Stomach (tissue), 8 donors: ENCODE measurements at regions not wholly inside any gene's neighbourhood (a gene's known extent, or its start where the extent isn't known, plus 50 kb on each side); places are given as distances from the start of the nearest gene placed in this dataset.
A peak's percentile ranks its signal among the peaks of the same experiment; 100 is the strongest.

Experiments used
- DNase-seq, 2 donors: peaks; one replicate each; pipeline versions ENCODE4 v3.0.0 to v3.0.0-alpha.2; 2013 to 2019
- H3K27ac ChIP-seq, 5 donors: fragments of 200-600 bp in 4 of 5; sonication (generic) in 4 of 5; one replicate each; pipeline ENCODE4 v1.5.1; 2013 to 2019; ENCODE audit warnings: mild to moderate bottlenecking in 1 of 5, moderate library complexity in 1 of 5
- H3K27me3 ChIP-seq, 3 donors: fragments of 200-600 bp; sonication (generic); one replicate each; pipeline ENCODE4 v1.5.1; 2017 to 2019; ENCODE audit warnings: mixed run types in 1 of 3
- H3K36me3 ChIP-seq, 4 donors: fragments of 200-600 bp; sonication (generic); 1 replicate in 3 of 4; 2 replicates in 1 of 4; pipeline ENCODE4 v1.5.1; 2016 to 2019
- H3K4me1 ChIP-seq, 4 donors: fragments of 200-600 bp; sonication (generic); one replicate each; pipeline ENCODE4 v1.5.1; 2016 to 2019
- H3K4me3 ChIP-seq, 4 donors: fragments of 200-600 bp; sonication (generic) in 3 of 4; one replicate each; pipeline ENCODE4 v1.5.1; 2016 to 2019; ENCODE audit warnings: mild to moderate bottlenecking in 1 of 4
- H3K9me3 ChIP-seq, 4 donors: fragments of 200-600 bp; sonication (generic); one replicate each; pipeline ENCODE4 v1.5.1; 2016 to 2019
- CTCF ChIP-seq, 7 experiments: fragments of 450-650 bp in 4 of 7; fragments of 200-600 bp in 3 of 7; sonication (generic) in 3 of 7; IDR thresholded peaks; one replicate each; pipeline ENCODE4 v1.5.1; 2016 to 2019; ENCODE audit warnings: antibody characterized with exemption in 7 of 7, control low read depth in 2 of 7, mild to moderate bottlenecking in 1 of 7
- EP300 ChIP-seq: sonication (generic); formaldehyde crosslinking; IDR thresholded peaks from one replicate; pipeline ENCODE4 v1.6.1; 2017; ENCODE audit warnings: antibody characterized with exemption
- POLR2A ChIP-seq, 4 donors: fragments of 450-650 bp; IDR thresholded peaks; one replicate each; pipeline ENCODE4 v1.6.1; 2016; ENCODE audit warnings: antibody characterized with exemption in 4 of 4, control low read depth in 2 of 4, mild to moderate bottlenecking in 1 of 4, moderate library complexity in 1 of 4
- POLR2AphosphoS5 ChIP-seq, 3 donors: sonication (generic); formaldehyde crosslinking; IDR thresholded peaks; one replicate each; pipeline ENCODE4 v1.6.1; 2016; ENCODE audit warnings: antibody characterized with exemption in 3 of 3
- WGBS, 5 donors: extraction: QIAGEN DNeasy Blood & Tissue Kit in 3 of 5; methylation state at CpG; one replicate each; pipeline versions ENCODE4 v1.1.5 to v1.1.7; 2013 to 2018; 5-methylcytosine and 5-hydroxymethylcytosine counted together
- intact Hi-C: fragments of 100-400 bp; cut with DNase I; formaldehyde crosslinking; loops from one replicate; pipeline ENCODE4 v1.15.1; 2023; ENCODE audit warnings: low total_unique reads
- donor health status: healthy with polysubstance abuse.
- donor health status: Bipolar disorder and iron deficiency.
- donor health status: healthy.

- Histone ChIP-seq H3K4me3 (no peak overlapping the region), H3K4me1 (peaks cover 0 to 7% (median 0%) of the 10 kb centered on the region in 4 donors), H3K27ac (no peak overlapping the region), H3K9me3 (peaks cover 0 to 12% (median 6%) of the 10 kb centered on the region in 4 donors), H3K27me3 (no peaks in the 10 kb centered on the region), H3K36me3 (no peaks in the 10 kb centered on the region)
- intact Hi-C loops = no loop called here
- DNase-seq = peak in 1 of 2 donors; percentile 68
- no peak for TF ChIP-seq POLR2A (IDR thresholded peaks at IDR 0.05)
- no peak for TF ChIP-seq EP300
- no peak for TF ChIP-seq CTCF (IDR thresholded peaks at IDR 0.05)
- TF ChIP-seq POLR2AphosphoS5 (IDR thresholded peaks at IDR 0.05) = no peak
These were observed 90.0 kb upstream of the CAMK1G start for GRCh38 chr1:209493559-209493958.

- WGBS, 5 donors = 71 to 87% (median 77%) methylated on average over 1 of the region's 1 CpG
- Histone ChIP-seq H3K4me1 (peaks cover 0 to 7% (median 0%) of the 10 kb centered on the region in 4 donors), H3K27me3 (no peaks in the 10 kb centered on the region), H3K27ac (no peak overlapping the region), H3K9me3 (peaks cover 0 to 33% (median 18%) of the 10 kb centered on the region in 4 donors), H3K36me3 (no peaks in the 10 kb centered on the region), H3K4me3 (no peak overlapping the region)
- no peak for TF ChIP-seq EP300
- TF ChIP-seq CTCF (IDR thresholded peaks at IDR 0.05) = no peak
- TF ChIP-seq POLR2A (IDR thresholded peaks at IDR 0.05) = no peak
- TF ChIP-seq POLR2AphosphoS5 (IDR thresholded peaks at IDR 0.05) = no peak
- intact Hi-C loops = no loop called here
- DNase-seq = no peak
These were observed 85.8 kb upstream of the CAMK1G start for GRCh38 chr1:209497729-209498128.

GRCh38 chr1:209500993-209501392 is 82.5 kb upstream of the CAMK1G start:
- 79 to 89% (median 86%) methylated on average over 1 of the region's 1 CpG for WGBS, 5 donors
- Histone ChIP-seq H3K36me3 (no peaks in the 10 kb centered on the region), H3K27me3 (no peaks in the 10 kb centered on the region), H3K9me3 (peaks cover 0 to 25% (median 12%) of the 10 kb centered on the region in 4 donors), H3K4me1 (no peaks in the 10 kb centered on the region), H3K4me3 (no peak overlapping the region), H3K27ac (no peak overlapping the region)
- intact Hi-C loops = no loop called here
- DNase-seq = no peak
- no peak for TF ChIP-seq CTCF (IDR thresholded peaks at IDR 0.05)
- no peak for TF ChIP-seq POLR2A (IDR thresholded peaks at IDR 0.05)
- TF ChIP-seq POLR2AphosphoS5 (IDR thresholded peaks at IDR 0.05) = no peak
- TF ChIP-seq EP300 = no peak

- WGBS, 5 donors = 75 to 92% (median 88%) methylated on average over 1 of the region's 1 CpG
- TF ChIP-seq POLR2AphosphoS5 (IDR thresholded peaks at IDR 0.05) (no peak), POLR2A (IDR thresholded peaks at IDR 0.05) (no peak), EP300 (no peak), CTCF (IDR thresholded peaks at IDR 0.05) (no peak)
- H3K4me1 ChIP-seq = no peaks in the 10 kb centered on the region
- H3K27me3 ChIP-seq = no peaks in the 10 kb centered on the region
- no peak overlapping the region for H3K27ac ChIP-seq
- no peak for DNase-seq
- intact Hi-C loops = no loop called here
- H3K36me3 ChIP-seq = no peaks in the 10 kb centered on the region
- peaks cover 0 to 21% (median 12%) of the 10 kb centered on the region in 4 donors for H3K9me3 ChIP-seq
- H3K4me3 ChIP-seq = no peak overlapping the region
These were observed 80.3 kb upstream of the CAMK1G start for GRCh38 chr1:209503196-209503595.
